Astrocyte of the hippocampus (primary cell): ENCODE measurements at regions not wholly inside any gene's neighbourhood (a gene's known extent, or its start where the extent isn't known, plus 50 kb on each side); places are given as distances from the start of the nearest gene placed in this dataset.
"Not testable (repeated sequence)": the region's sequence is repeated elsewhere in the genome, so short reads cannot be mapped to it uniquely, and the experiment has no call there.

Experiments used
- DNase-seq: peaks from one replicate; pipeline ENCODE4 v3.0.0; 2011; ENCODE audit warnings: low read depth, low spot score

DNA sequence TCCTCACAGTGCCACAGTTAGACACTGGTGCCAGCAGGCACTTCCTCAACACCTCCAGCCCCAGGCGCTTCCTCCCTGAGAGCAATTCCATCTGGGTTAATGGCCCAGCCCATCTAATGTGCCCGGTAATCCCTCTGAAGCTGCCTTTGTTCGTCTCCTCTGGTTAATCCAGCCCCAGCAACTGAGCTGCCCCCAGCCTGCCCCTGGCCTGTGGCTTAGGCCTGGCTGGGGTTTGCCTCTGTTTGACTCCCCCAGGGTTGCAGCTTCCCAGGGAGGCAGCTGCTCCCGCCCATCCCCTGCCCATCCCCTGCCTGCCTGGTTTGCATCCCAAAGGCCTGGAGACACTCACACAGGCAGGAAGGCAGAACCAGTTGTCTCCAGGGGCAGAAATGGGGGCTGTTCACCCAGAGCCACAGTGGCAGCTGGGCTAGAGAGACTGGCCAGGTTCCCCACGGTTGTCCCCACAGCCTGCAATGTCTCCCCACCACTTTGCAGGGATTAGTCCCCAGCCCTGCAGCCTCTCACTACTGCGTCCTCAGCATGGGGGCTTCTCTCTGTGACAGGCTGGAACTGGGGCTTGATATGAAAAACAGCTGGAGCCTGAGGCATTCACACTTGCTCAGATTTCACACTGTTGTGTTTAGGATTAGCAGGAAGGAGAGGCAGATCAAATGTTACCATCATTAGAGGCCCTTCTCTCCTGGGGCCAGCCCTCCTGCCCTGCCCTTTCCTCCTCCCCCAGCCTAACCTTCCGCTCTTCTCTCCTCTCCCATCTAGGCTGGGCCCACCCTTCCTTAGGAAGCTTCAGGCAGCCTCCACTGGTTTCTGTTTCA lies 120.2 kb downstream of the TLR5 start:
- no peak for DNase-seq

DNA sequence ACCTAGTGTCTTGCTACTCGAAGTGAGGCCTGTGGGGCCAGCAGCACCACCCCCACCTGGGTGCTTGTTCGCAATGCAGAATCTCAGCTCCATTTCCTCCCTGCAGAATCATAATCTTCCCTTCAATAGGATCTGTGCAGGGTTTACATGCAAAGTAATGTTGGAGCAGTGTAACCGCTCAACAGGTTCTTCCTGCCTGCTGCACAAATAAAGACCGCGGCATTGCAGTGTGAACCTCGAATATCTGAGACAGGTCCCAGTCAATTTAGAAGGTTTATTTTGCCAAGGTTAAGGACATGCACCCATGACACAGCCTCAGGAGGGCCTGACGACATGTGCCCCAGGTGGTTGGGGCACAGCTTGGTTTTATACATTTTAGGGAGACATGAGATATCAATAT lies 119.2 kb downstream of the TLR5 start:
- no peak for DNase-seq

DNA sequence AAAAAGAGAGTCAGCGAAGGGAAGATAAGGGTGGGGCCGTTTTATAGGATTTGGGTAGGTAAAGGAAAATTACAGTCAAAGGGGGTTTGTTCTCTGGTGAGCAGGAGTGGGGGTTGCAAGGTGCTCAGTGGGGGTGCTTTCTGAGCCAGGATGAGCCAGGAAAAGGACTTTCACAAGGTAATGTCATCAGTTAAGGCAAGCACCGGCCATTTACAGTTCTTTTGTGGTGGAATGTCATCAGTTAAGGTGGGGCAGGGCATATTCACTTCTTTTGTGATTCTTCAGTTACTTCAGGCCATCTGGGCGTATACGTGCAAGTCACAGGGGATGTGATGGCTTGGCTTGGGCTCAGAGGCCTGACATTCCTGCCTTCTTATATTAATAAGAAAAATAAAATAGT lies 118.6 kb downstream of the TLR5 start:
- DNase-seq = not testable (repeated sequence)

DNA sequence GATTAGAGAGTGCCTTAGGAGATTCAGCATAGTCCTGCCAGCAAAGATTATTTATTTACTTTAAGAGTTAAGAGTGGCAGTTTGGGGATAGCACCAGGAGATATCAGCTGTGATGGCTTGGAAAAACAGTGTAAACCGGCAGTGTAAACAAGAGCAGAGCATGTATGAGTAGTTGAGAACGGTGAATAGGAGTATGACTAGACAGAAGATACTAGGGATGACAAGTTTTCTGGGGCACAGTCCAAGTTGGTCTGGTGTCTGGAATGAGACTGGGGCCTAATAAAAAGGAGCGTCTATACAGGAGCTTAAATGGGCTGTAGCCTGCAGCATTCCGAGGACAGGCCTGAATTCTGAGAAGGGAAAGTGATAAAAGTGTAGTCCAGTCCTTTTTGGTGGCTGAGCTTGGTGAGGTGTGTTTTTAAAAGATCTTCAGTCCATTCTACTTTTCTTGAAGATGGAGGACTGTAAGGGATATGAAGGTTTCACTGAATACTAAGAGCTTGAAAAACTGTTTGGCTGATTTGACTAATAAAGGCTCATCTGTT lies 117.8 kb downstream of the TLR5 start:
- DNase-seq = not testable (repeated sequence)

DNA sequence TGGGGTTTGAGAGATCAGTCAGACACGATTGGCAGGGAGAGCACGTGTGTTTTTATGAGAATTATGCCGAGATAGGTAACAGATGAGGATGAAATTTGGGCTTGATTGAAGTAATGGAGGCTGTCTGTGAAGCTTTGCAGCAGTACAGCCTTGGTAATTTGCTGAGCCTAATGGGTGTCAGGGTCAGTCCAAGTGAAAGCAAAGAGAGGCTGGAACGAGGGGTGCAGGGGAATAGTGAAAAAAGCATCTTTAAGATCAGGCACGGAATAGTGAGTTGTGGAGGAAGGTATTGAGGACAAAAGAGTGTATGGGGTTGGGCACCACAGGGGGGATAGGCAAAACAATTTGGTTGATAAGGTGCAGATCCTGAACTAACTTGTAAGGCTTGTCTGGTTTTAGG lies 116.4 kb downstream of the TLR5 start:
- DNase-seq = not testable (repeated sequence)

DNA sequence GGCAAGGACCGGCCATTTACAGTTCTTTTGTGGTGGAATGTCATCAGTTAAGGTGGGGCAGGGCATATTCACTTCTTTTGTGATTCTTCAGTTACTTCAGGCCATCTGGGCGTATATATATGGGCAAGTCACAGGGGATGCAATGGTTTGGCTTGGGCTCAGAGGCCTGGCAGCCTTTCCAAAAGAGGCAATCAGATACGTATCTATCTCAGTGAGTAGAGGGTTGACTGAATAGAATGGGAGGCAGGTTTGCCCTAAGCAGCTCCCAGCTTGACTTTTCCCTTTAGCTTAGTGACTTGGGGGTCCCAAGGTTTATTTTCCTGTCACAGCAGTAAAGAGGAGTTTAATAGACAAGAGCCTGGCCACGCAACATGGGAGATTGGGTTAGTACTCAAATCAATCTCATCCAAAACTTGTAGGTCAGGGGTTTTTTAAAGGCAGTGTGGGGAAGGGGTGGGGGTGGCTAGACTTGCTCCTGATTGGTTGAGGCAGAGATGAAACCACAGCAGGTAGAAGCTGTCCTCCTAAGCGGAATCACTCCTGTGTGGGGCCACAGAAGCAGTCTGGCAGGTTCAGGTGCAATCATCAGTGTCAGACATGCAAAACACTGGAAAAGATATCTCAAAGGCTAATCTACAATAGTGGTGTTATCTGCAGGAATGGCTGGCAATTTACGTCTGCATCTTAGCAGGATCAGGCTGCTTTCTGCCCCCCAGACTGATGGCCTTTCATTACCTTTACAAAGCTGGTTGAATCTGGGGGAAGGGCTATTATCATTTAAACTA lies 112.9 kb downstream of the TLR5 start:
- DNase-seq = no peak

DNA sequence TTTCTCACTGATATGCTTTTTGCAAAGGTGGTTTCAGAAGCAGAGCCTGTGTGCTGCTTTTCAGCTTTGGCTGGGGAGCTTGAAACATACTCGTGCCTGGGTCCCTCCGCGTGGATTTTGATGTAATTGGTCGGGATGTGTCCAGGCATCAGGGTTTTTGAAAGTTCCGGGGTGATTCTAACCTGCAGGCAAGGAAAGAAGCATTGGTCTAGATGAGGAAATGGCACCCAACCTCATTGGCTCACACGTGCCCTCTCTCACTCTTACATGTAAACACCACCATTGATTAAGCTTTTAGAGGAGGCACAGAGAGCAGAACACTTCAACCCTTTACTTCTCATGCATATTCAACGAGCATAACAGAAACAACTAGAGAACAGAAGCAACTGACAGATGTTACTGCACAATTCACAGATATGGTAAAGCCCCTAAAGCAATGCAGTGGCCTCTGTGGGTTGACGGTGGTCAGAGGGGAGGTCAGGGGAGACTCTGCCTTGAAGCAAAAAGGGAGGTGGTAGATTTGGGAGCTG lies 112.1 kb downstream of the TLR5 start:
- no peak for DNase-seq

DNA sequence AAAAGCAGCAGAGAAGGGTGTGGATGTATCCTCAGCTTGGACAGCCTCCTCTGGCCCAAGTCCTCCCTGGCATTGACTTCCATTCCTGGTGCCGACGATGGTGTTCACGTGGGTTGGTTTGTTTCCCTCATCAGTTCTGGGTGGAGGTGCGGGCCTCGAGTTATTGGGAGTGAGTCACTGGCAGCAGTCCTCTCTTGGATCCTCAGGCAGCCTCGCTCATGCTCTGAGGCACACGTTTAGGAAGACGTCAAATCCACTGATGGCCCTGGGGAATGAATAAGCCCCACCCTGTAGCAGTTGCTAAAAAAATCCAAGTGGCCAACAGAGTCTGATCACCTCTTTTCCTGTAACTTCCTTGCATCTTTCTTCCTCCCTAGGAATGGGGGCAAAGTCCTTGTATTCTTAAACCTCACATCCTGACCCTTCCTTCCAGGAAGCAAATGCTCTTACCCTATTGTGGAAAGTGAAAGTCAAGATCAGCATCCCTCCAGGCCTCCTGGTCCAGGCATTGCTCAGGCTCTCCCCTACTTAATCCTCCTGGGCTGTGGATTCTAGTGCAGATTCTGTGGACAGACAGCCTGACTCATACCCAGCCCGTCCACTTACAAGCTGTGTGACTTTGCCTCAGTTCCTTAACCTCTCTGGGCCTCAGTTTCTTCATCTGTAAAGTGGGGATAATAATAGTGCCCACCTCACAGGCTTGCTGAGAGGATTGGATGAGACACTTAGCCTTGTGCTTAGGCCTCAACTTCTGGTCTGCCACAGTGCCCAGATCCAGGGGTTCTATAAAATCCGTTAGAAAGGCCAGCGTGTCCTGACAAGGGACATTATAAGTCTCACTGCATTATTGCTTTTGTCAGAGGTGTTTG lies 111.1 kb downstream of the TLR5 start:
- no peak for DNase-seq

DNA sequence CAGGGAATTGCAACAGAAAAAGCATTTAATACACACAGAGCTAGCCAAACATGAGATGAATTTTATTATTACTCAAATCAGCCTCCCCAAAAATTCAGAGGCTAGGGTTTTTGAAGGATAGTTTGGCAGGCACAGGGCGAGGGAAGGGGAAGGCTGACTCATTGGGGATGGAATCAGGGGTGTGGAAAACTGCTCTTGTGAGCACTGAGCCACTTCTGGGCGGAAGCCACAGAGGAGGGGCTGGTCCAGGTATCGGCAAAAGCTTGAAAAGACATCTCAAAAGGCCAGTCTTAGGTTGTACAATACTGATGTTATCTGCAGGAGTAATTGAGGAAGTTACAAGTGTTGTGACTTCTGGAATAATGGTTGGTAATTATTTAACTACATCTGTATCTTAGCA lies 109.4 kb downstream of the TLR5 start:
- DNase-seq = no peak

DNA sequence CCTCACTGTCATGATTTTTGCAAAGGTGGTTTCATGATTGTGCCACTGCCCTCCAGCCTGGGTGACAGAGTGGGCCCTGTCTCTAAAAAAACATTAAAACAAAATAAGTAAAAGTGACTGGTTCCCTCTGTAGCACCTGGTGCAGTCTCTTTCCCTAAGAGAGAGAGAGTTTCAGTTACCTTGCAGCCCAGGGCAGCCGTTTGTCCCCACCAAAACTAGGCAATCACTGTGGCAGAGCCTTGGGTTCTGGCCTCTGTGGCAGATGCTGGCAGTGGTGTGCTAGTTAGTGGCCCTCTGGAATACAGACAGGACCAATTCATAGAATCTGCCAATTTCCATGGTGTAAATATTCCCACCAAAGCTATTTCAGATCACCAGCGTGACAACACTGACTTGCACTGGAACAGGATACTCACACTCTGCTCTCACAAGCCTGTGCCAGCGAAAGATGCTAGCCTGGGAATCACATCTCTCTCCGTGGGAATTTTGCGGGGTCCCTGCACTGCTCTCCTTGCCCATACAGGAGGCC lies 108.7 kb downstream of the TLR5 start:
- no peak for DNase-seq

DNA sequence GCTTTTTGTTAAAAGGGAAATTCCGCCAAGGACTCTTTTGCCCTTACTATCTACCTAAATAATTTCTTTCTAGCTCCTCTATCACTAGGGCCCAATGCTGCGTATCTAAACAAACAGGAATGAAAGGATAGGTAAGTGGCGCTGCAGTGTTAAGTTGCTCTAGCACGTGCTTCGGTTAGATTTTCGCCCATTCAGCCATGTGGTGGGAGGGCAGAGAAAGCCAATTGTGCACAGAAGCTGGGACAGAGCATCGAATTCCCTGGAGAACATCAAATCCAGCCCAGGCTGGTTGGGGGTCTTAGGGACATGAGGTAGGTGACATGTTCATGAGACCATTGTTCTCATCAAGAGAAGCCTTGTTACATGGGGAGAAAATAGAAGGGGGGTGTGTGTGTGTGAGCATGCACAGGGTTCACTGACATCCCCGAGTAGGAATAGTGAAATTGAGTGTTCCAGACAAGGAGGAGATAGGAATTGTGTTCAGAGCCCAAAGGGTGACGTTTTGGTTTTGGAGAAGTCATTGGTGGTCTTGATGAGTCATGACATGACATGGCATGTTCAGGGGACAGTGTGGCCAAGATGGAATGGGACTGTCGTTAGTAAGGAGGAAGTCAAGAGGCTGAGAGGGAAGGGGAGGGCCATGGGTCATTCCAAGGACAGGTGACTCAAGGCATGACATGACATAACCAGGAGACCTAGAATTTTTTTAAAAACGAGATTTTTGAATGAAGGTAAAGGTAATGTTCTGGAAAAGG lies 107.1 kb downstream of the TLR5 start:
- DNase-seq = no peak

DNA sequence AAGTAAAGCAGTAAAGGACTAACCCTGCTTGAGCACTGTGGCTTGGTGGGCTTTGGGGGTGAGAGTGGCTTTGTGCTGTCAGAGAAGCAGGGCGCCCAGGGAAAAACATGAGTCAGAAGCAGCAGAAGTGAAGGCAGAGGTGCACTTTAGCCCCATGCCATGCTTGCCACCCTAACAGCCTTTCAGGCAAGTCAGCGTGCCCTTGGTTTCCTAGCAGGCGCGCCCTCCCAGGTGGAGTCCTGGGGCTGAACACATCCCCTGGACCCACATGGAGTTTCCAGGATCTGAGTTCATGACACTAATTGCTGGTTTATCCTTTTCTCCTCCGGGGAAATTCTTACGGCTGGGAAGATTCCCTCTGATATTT lies 106.6 kb downstream of the TLR5 start:
- no peak for DNase-seq

DNA sequence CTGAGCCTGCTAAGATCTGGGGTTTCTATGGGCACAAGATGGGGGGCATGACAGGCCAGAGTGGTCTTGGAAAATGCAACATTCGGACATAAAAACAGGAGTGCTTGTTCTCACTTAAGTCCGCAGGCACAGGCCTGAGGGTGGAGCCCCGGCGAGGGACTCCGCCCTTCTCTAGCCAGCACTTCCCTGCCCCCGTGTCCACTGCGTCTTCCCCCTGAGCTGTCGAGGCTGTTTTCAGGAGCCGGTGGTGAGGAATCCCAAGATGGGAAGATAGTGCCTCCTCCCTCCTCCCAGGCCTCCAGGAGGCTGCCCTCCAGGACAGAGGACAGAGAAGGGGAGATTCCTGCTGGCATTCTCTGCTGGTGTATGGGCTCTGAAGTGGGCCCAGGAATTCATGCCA lies 105.2 kb downstream of the TLR5 start:
- DNase-seq = no peak

DNA sequence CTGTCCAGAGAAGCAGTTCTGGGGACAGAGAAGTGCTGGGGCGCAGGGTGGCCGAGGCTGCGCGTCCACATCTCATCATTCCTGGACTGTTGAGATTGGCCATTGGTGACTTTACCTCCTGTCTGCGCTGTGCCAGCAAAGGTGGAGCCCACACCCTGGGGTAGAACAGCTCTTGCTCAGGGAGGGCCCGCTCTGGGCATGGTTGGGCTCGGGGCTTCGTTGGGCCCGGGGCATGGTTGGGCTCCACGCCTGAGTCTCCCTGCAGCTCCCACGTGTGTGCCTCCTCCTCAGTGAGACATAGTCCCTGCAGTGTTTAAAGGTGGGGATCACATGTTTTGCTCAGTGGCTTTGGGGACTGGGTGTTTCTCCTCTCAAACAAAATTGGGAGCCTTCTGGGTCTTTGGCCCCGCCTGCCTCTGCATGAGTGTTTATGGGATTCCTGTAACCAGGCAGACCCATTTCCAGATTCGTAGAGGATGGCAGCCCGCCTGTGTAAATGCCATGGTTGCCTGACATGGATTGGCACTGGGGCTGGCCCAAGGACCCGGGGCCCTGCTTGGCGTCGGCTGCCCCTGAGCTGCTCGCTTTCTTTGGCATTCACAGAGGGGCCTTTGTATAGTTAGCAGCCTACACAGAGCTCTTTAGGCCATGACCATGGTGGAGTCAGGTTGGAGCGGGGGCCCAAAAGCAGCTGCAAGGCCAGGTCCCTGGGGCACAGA lies 104.6 kb downstream of the TLR5 start:
- DNase-seq = no peak

DNA sequence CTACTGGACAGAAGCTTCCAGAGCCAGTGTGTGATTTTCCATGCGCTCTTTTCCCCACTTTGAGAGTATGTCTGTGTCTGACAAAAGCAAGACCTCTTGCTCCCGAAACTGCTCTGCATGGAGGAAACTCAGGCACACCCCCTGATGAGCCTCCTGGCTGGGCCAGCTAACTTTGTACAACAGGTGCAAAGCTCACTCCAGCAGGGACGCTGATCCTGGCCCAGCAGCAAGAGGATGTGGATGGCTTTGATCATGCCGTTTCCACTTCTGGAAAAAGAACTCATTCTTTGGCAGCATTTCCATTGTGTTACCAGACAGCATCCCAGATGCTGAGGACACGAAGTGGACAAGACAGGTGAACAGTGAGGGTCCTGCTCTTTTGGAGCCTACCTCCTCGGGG lies 103.1 kb downstream of the TLR5 start:
- DNase-seq = no peak

DNA sequence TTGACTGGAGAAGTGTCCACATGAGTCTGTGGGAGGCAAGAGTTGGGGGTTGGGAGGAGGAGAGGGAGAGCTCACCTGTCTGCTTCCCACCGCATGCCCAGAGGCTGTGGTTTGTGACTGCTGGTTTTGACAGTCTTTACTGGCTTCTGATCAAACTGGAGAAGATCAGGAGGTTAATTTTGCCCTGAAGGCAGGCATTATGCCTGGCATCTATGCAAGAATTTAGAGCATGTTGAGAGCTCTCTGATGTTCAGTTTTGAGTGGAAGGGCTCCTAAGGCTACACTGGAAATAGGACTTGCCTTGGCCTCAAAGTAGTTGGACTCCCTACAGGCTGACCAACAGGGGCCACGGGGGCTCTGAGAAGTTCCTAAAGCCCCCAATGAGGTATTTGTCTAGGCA lies 101.6 kb downstream of the TLR5 start:
- DNase-seq = peak; percentile 69

DNA sequence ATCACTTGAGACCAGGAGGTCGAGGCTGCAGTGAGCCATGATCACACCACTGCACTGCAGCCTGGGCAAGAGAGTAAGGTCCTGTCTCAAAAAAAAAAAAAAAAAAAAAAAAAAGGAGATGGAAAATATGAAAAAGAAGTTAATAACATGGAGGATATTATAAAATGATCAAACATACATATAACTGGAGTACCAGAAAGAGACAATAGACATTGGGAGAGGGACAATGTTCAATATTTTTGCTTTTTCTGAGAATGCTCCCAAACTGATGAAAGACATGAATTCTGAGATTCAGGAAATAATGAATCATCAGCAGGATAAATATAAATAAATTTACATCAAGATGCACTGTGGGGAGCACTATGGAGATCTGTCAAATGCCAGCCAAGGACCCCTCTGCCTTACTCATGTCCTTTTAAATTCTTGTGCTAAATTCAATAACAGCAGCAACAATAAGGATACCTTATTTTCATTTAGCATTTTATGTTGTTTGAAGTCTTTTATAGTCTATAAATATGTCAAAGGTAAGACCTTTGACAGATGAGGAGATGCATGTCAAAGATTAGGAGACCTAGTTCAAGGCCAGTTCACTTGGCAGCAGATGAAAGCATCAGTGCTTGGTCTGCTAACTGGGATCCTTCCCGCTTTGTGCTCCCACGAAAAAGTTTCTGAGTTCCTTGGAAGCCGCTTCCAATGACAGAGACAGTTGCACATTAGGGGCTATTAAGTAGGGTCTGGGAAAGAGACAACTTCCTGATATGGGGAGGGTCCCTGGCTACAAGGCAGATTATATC lies 97.7 kb downstream of the TLR5 start:
- no peak for DNase-seq

DNA sequence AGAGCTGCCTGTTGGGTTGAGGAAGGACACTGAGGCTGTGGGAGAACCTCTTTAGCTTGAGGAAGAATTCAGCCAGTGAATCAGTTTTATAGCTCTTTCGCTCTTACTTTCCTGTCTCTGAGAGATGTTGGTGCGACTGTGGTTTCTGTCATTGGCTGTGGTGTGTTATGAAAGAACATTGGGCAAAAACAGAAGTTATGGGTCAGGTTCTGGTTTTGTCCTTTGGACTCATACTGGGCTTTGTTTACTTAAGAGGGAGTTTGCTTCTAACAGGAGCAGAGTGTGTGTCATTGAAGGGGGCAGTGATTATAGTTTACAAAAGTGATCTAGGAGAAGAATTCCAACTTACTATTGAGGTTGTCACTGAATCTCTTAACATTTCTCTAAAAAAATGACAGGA lies 97.0 kb downstream of the TLR5 start:
- no peak for DNase-seq

DNA sequence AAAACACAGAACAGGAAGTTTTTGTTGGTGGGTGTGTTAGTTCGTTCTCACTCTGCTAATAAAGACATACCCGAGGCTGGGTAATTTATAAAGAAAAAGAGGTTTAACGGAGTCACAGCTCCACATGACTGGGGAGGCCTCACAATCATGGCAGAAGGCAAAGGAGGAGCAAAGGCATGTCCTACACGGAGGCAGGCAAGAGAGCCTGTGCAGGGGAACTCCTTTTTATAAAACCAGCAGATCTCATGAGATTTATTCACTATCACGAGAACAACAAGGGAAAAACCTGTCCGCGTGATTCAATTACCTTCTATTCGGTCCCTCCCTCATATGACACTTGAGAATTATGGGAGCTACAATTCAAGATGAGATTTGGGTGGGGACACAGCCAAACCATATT lies 96.6 kb downstream of the TLR5 start:
- not testable (repeated sequence) for DNase-seq
